HCT116 (cell line): ENCODE measurements at regions not wholly inside any gene's neighbourhood (a gene's known extent, or its start where the extent isn't known, plus 50 kb on each side); places are given as distances from the start of the nearest gene placed in this dataset.
"Not testable (repeated sequence)": the region's sequence is repeated elsewhere in the genome, so short reads cannot be mapped to it uniquely, and the experiment has no call there.

ENCODE experiments used
- EZH2 ChIP-seq: fragments of 200-600 bp; sonication (generic); IDR thresholded peaks from 2 replicates; pipeline ENCODE4 v1.6.1; 2017; ENCODE audit warnings: antibody characterized with exemption, mixed run types
- TF ChIP-seq, protein P1 (sequence below): IDR thresholded peaks from 2 replicates; pipeline ENCODE4 v1.6.1; 2012; ENCODE audit warnings: low read depth
- TF ChIP-seq, protein P2 (sequence below), 3 experiments: fragments of 200-600 bp in 1 of 3; sonication (generic) in 1 of 3; IDR thresholded peaks in 2 of 3; conservative IDR thresholded peaks in 1 of 3; 2 replicates each; pipeline ENCODE4 v1.5.1; 2012 to 2017; ENCODE audit warnings: low read depth in 2 of 3, low read length in 2 of 3, antibody characterized with exemption in 1 of 3, borderline replicate concordance in 1 of 3, control low read depth in 1 of 3, mild to moderate bottlenecking in 1 of 3, mixed read lengths in 1 of 3, mixed run types in 1 of 3, moderate library complexity in 1 of 3; ENCODE audit not compliant: insufficient read depth in 1 of 3

DNA sequence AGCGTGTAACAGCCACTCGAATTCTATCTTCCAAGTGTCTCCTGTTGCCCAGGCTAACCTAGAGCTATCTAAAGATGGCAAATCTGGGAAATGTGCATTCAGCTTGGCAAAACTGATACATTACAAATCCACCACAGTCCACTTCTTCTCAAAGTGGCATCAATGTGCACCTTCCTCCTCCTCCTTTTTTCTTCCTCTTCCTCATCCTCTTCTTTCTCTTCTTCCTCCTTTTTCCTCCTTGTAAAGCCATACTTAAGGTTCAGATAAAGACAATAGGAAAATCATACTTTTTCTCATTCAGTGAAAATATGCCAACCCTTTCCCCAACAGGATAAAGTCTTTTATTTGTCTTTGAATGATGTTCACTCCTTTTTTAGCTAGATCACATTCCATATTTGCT is 79.2 kb downstream of the PPIAL4G start:
- TF ChIP-seq, protein P1, sequence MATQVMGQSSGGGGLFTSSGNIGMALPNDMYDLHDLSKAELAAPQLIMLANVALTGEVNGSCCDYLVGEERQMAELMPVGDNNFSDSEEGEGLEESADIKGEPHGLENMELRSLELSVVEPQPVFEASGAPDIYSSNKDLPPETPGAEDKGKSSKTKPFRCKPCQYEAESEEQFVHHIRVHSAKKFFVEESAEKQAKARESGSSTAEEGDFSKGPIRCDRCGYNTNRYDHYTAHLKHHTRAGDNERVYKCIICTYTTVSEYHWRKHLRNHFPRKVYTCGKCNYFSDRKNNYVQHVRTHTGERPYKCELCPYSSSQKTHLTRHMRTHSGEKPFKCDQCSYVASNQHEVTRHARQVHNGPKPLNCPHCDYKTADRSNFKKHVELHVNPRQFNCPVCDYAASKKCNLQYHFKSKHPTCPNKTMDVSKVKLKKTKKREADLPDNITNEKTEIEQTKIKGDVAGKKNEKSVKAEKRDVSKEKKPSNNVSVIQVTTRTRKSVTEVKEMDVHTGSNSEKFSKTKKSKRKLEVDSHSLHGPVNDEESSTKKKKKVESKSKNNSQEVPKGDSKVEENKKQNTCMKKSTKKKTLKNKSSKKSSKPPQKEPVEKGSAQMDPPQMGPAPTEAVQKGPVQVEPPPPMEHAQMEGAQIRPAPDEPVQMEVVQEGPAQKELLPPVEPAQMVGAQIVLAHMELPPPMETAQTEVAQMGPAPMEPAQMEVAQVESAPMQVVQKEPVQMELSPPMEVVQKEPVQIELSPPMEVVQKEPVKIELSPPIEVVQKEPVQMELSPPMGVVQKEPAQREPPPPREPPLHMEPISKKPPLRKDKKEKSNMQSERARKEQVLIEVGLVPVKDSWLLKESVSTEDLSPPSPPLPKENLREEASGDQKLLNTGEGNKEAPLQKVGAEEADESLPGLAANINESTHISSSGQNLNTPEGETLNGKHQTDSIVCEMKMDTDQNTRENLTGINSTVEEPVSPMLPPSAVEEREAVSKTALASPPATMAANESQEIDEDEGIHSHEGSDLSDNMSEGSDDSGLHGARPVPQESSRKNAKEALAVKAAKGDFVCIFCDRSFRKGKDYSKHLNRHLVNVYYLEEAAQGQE = not testable (repeated sequence)
- TF ChIP-seq, protein P2, sequence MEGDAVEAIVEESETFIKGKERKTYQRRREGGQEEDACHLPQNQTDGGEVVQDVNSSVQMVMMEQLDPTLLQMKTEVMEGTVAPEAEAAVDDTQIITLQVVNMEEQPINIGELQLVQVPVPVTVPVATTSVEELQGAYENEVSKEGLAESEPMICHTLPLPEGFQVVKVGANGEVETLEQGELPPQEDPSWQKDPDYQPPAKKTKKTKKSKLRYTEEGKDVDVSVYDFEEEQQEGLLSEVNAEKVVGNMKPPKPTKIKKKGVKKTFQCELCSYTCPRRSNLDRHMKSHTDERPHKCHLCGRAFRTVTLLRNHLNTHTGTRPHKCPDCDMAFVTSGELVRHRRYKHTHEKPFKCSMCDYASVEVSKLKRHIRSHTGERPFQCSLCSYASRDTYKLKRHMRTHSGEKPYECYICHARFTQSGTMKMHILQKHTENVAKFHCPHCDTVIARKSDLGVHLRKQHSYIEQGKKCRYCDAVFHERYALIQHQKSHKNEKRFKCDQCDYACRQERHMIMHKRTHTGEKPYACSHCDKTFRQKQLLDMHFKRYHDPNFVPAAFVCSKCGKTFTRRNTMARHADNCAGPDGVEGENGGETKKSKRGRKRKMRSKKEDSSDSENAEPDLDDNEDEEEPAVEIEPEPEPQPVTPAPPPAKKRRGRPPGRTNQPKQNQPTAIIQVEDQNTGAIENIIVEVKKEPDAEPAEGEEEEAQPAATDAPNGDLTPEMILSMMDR (IDR thresholded peaks at IDR 0.05 in 2 of 3, conservative IDR thresholded peaks at IDR 0.05 in 1 of 3; ENCODE audit: borderline replicate concordance in 1 of 3, insufficient read depth in 1 of 3, low read depth in 2 of 3, low read length in 2 of 3) = not testable (repeated sequence)
- TF ChIP-seq EZH2 = not testable (repeated sequence)
